WTC11 (cell line): ENCODE measurements at regions not wholly inside any gene's neighbourhood (a gene's known extent, or its start where the extent isn't known, plus 50 kb on each side); places are given as distances from the start of the nearest gene placed in this dataset.

Experiments
- ATAC-seq: fragments of 200-7000 bp; cut with Tn5 transposase; 2 replicates; pipeline ENCODE4 v1.10.0; 2021; ENCODE audit warnings: mild to moderate bottlenecking, moderate library complexity
- CTCF ChIA-PET: fragments of 300-600 bp; sonication (Branson Sonifier 250); formaldehyde crosslinking; loops from one replicate; lab custom pipeline; 2021; ENCODE audit warnings: antibody characterized with exemption; lab: Charles Lee
- POLR2A ChIA-PET: fragments of 350-600 bp; sonication (Branson Sonifier 250); formaldehyde crosslinking; loops from one replicate; lab custom pipeline; 2021; ENCODE audit warnings: antibody characterized with exemption; lab: Charles Lee
- DNase-seq: peaks from one replicate; pipeline ENCODE4 v3.0.0; 2021; ENCODE audit warnings: low spot score
- H3K27ac Mint-ChIP-seq: 2 replicates; pipeline ENCODE4 v1.8.0; 2021; ENCODE audit warnings: mixed read lengths
- H3K27me3 Mint-ChIP-seq: 2 replicates; pipeline ENCODE4 v1.8.0; 2021; ENCODE audit warnings: low read depth, mild to moderate bottlenecking, moderate library complexity, mixed read lengths
- H3K36me3 Mint-ChIP-seq: 2 replicates; pipeline ENCODE4 v1.8.0; 2021; ENCODE audit warnings: mixed read lengths
- H3K4me1 Mint-ChIP-seq: 2 replicates; pipeline ENCODE4 v1.8.0; 2022; ENCODE audit warnings: mixed read lengths
- H3K4me3 Mint-ChIP-seq: 2 replicates; pipeline ENCODE4 v1.8.0; 2021; ENCODE audit warnings: mild to moderate bottlenecking, moderate library complexity, mixed read lengths
- H3K9me3 Mint-ChIP-seq: 2 replicates; pipeline ENCODE4 v1.8.0; 2021; ENCODE audit warnings: mixed read lengths
- ATF6 ChIP-seq: sonication (generic); formaldehyde crosslinking; IDR thresholded peaks from 2 replicates; pipeline ENCODE4 v1.8.1; 2023; ENCODE audit warnings: mild to moderate bottlenecking, missing genetic modification reagents
- CBFB ChIP-seq: sonication (generic); formaldehyde crosslinking; IDR thresholded peaks from 2 replicates; pipeline ENCODE4 v1.8.1; 2022; ENCODE audit warnings: mild to moderate bottlenecking, low read depth, missing genetic modification reagents
- E2F5 ChIP-seq: sonication (generic); formaldehyde crosslinking; IDR thresholded peaks from 2 replicates; pipeline ENCODE4 v1.8.1; 2022; ENCODE audit warnings: mild to moderate bottlenecking, moderate library complexity, missing genetic modification reagents
- ETV6 ChIP-seq: sonication (generic); formaldehyde crosslinking; IDR thresholded peaks from 2 replicates; pipeline ENCODE4 v1.8.1; 2022; ENCODE audit warnings: mild to moderate bottlenecking, missing genetic modification reagents
- NFYB ChIP-seq: sonication (generic); formaldehyde crosslinking; conservative IDR thresholded peaks from 2 replicates; pipeline ENCODE4 v1.8.0; 2022; ENCODE audit warnings: low read depth, missing genetic modification reagents
- NR3C1 ChIP-seq: sonication (generic); formaldehyde crosslinking; conservative IDR thresholded peaks from 2 replicates; pipeline ENCODE4 v1.8.1; 2023; ENCODE audit warnings: low read depth, mild to moderate bottlenecking, missing genetic modification reagents
- RELA ChIP-seq: sonication (generic); formaldehyde crosslinking; IDR thresholded peaks from 2 replicates; pipeline ENCODE4 v1.8.1; 2022; ENCODE audit warnings: missing genetic modification reagents, mild to moderate bottlenecking, borderline replicate concordance
- ZNF232 ChIP-seq: sonication (generic); formaldehyde crosslinking; IDR thresholded peaks from 2 replicates; pipeline ENCODE4 v1.8.0; 2022; ENCODE audit warnings: mild to moderate bottlenecking, missing genetic modification reagents
- ZNF281 ChIP-seq: sonication (generic); formaldehyde crosslinking; IDR thresholded peaks from 2 replicates; pipeline ENCODE4 v1.8.0; 2023; ENCODE audit warnings: mild to moderate bottlenecking, missing genetic modification reagents
- TF ChIP-seq, protein P1 (sequence below): sonication (generic); formaldehyde crosslinking; IDR thresholded peaks from 2 replicates; pipeline ENCODE4 v1.8.0; 2022; ENCODE audit warnings: mild to moderate bottlenecking, missing genetic modification reagents
- TF ChIP-seq, protein P2 (sequence below): fragments of 250-450 bp; sonication (Bioruptor Pico); IDR thresholded peaks from 2 replicates; pipeline ENCODE4 v2.1.2; 2022; ENCODE audit warnings: mild to moderate bottlenecking, moderate library complexity
- TF ChIP-seq, protein P3 (sequence below): sonication (generic); formaldehyde crosslinking; IDR thresholded peaks from 2 replicates; pipeline ENCODE4 v1.8.1; 2023; ENCODE audit warnings: mild to moderate bottlenecking, missing genetic modification reagents
- TF ChIP-seq, protein P4 (sequence below): sonication (generic); formaldehyde crosslinking; IDR thresholded peaks from 2 replicates; pipeline ENCODE4 v1.8.0; 2023; ENCODE audit warnings: missing genetic modification reagents, mild to moderate bottlenecking, borderline replicate concordance
- TF ChIP-seq, protein P5 (sequence below): sonication (generic); formaldehyde crosslinking; conservative IDR thresholded peaks from 2 replicates; pipeline ENCODE4 v1.8.1; 2023; ENCODE audit warnings: mild to moderate bottlenecking, low read depth, missing genetic modification reagents, moderate library complexity

- TF ChIP-seq, protein P1, sequence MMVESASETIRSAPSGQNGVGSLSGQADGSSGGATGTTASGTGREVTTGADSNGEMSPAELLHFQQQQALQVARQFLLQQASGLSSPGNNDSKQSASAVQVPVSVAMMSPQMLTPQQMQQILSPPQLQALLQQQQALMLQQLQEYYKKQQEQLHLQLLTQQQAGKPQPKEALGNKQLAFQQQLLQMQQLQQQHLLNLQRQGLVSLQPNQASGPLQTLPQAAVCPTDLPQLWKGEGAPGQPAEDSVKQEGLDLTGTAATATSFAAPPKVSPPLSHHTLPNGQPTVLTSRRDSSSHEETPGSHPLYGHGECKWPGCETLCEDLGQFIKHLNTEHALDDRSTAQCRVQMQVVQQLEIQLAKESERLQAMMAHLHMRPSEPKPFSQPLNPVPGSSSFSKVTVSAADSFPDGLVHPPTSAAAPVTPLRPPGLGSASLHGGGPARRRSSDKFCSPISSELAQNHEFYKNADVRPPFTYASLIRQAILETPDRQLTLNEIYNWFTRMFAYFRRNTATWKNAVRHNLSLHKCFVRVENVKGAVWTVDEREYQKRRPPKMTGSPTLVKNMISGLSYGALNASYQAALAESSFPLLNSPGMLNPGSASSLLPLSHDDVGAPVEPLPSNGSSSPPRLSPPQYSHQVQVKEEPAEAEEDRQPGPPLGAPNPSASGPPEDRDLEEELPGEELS (CRISPR knock-in tag), result no peak
- TF ChIP-seq, all 79 proteins: peak for 0
Measured at GRCh38 chr4:27662426-27662825, 801.8 kb downstream of the STIM2 start (continued).

GRCh38 chr4:27666943-27667342 lies 806.3 kb downstream of the STIM2 start:
- Mint-ChIP-seq H3K36me3 (no peaks in the 10 kb centered on the region), H3K27ac (no peak overlapping the region)
- DNase-seq (peak; percentile 20), ATAC-seq (peak; percentile 89)
- no peak for TF ChIP-seq CBFB (CRISPR knock-in tag)
- TF ChIP-seq, protein P2, sequence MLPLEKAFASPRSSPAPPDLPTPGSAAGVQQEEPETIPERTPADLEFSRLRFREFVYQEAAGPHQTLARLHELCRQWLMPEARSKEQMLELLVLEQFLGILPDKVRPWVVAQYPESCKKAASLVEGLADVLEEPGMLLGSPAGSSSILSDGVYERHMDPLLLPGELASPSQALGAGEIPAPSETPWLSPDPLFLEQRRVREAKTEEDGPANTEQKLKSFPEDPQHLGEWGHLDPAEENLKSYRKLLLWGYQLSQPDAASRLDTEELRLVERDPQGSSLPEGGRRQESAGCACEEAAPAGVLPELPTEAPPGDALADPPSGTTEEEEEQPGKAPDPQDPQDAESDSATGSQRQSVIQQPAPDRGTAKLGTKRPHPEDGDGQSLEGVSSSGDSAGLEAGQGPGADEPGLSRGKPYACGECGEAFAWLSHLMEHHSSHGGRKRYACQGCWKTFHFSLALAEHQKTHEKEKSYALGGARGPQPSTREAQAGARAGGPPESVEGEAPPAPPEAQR (CRISPR knock-in tag), result no peak
- no peak for TF ChIP-seq ZNF232 (CRISPR knock-in tag)
- no peak for TF ChIP-seq ZNF281 (CRISPR knock-in tag)
- no peak for TF ChIP-seq NFYB (CRISPR knock-in tag)
- TF ChIP-seq, all 79 proteins: peak for 0
- no peaks in the 10 kb centered on the region for H3K27me3 Mint-ChIP-seq
- ChIA-PET POLR2A (no interaction called here), CTCF (interaction anchor here (0.6 to 1.6 kb wide), 5 partner anchors 10 to 113 kb away, joined by 3 to 12 read pairs (median 3); no protein-coding TSS in a partner anchor)
- H3K4me3 Mint-ChIP-seq, result no peak overlapping the region
- peaks cover 25% of the 10 kb centered on the region for H3K4me1 Mint-ChIP-seq
- H3K9me3 Mint-ChIP-seq, result peaks cover 4% of the 10 kb centered on the region; the same call in 1 of the 2 replicates

DNA sequence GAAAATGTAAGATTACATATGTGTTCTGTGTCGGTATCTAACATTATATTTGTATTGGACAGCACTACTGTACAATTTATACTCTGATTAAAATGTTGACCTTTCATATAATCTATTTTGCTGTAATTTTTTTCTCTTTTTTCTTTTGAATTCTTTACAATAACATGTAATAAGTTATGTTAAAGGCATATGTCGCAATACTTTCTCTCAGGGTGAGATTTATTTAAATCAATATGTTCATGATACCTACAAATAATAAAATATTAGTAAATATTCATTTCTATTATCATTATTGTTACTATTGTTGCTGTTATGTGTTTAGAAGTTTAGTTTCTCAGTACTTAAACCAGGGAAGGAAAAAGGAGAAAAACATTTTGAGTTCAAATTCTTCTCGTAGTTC lies 807.4 kb downstream of the STIM2 start:
- Mint-ChIP-seq H3K27me3 (no peaks in the 10 kb centered on the region), H3K36me3 (no peaks in the 10 kb centered on the region), H3K9me3 (no peaks in the 10 kb centered on the region), H3K4me1 (peaks cover 14% of the 10 kb centered on the region), H3K27ac (no peak overlapping the region), H3K4me3 (no peak overlapping the region)
- CTCF ChIA-PET, result no interaction called here
- no peak for DNase-seq
- no peak for ATAC-seq
- POLR2A ChIA-PET, result no interaction called here
- TF ChIP-seq, protein P3, sequence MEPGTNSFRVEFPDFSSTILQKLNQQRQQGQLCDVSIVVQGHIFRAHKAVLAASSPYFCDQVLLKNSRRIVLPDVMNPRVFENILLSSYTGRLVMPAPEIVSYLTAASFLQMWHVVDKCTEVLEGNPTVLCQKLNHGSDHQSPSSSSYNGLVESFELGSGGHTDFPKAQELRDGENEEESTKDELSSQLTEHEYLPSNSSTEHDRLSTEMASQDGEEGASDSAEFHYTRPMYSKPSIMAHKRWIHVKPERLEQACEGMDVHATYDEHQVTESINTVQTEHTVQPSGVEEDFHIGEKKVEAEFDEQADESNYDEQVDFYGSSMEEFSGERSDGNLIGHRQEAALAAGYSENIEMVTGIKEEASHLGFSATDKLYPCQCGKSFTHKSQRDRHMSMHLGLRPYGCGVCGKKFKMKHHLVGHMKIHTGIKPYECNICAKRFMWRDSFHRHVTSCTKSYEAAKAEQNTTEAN (CRISPR knock-in tag), result no peak
- TF ChIP-seq E2F5 (CRISPR knock-in tag) (no peak), RELA (CRISPR knock-in tag) (no peak), NR3C1 (no peak), ETV6 (CRISPR knock-in tag) (no peak), ATF6 (no peak)
- TF ChIP-seq, protein P4, sequence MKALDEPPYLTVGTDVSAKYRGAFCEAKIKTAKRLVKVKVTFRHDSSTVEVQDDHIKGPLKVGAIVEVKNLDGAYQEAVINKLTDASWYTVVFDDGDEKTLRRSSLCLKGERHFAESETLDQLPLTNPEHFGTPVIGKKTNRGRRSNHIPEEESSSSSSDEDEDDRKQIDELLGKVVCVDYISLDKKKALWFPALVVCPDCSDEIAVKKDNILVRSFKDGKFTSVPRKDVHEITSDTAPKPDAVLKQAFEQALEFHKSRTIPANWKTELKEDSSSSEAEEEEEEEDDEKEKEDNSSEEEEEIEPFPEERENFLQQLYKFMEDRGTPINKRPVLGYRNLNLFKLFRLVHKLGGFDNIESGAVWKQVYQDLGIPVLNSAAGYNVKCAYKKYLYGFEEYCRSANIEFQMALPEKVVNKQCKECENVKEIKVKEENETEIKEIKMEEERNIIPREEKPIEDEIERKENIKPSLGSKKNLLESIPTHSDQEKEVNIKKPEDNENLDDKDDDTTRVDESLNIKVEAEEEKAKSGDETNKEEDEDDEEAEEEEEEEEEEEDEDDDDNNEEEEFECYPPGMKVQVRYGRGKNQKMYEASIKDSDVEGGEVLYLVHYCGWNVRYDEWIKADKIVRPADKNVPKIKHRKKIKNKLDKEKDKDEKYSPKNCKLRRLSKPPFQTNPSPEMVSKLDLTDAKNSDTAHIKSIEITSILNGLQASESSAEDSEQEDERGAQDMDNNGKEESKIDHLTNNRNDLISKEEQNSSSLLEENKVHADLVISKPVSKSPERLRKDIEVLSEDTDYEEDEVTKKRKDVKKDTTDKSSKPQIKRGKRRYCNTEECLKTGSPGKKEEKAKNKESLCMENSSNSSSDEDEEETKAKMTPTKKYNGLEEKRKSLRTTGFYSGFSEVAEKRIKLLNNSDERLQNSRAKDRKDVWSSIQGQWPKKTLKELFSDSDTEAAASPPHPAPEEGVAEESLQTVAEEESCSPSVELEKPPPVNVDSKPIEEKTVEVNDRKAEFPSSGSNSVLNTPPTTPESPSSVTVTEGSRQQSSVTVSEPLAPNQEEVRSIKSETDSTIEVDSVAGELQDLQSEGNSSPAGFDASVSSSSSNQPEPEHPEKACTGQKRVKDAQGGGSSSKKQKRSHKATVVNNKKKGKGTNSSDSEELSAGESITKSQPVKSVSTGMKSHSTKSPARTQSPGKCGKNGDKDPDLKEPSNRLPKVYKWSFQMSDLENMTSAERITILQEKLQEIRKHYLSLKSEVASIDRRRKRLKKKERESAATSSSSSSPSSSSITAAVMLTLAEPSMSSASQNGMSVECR (CRISPR knock-in tag), result no peak
- TF ChIP-seq, protein P5, sequence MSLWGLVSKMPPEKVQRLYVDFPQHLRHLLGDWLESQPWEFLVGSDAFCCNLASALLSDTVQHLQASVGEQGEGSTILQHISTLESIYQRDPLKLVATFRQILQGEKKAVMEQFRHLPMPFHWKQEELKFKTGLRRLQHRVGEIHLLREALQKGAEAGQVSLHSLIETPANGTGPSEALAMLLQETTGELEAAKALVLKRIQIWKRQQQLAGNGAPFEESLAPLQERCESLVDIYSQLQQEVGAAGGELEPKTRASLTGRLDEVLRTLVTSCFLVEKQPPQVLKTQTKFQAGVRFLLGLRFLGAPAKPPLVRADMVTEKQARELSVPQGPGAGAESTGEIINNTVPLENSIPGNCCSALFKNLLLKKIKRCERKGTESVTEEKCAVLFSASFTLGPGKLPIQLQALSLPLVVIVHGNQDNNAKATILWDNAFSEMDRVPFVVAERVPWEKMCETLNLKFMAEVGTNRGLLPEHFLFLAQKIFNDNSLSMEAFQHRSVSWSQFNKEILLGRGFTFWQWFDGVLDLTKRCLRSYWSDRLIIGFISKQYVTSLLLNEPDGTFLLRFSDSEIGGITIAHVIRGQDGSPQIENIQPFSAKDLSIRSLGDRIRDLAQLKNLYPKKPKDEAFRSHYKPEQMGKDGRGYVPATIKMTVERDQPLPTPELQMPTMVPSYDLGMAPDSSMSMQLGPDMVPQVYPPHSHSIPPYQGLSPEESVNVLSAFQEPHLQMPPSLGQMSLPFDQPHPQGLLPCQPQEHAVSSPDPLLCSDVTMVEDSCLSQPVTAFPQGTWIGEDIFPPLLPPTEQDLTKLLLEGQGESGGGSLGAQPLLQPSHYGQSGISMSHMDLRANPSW (CRISPR knock-in tag), result no peak
